H1 (cell line): ENCODE measurements at regions not wholly inside any gene's neighbourhood (a gene's known extent, or its start where the extent isn't known, plus 50 kb on each side); places are given as distances from the start of the nearest gene placed in this dataset.

Source experiments
- GTF2F1 ChIP-seq: IDR thresholded peaks from 2 replicates; pipeline ENCODE4 v1.6.1; 2012; ENCODE audit warnings: low read depth, low read length, improper control_type of control experiment, borderline replicate concordance
- HDAC6 ChIP-seq: IDR thresholded peaks from one replicate; pipeline ENCODE4 v1.7.1; 2012; ENCODE audit warnings: low read depth, mild to moderate bottlenecking, inconsistent platforms, low read length, moderate library complexity
- MAFK ChIP-seq: IDR thresholded peaks from 2 replicates; pipeline ENCODE4 v1.6.1; 2012; ENCODE audit warnings: low read depth, mild to moderate bottlenecking, improper control_type of control experiment, low read length
- POU5F1 ChIP-seq: IDR thresholded peaks from 2 replicates; pipeline ENCODE4 v1.6.1; 2011; ENCODE audit warnings: low read depth, mild to moderate bottlenecking, low read length, moderate library complexity
- RAD21 ChIP-seq, 2 experiments: IDR thresholded peaks in 1 of 2; conservative IDR thresholded peaks in 1 of 2; 2 replicates each; pipeline ENCODE4 v1.6.1; 2011; ENCODE audit warnings: low read depth in 2 of 2, low read length in 2 of 2, improper control_type of control experiment in 1 of 2, inconsistent platforms in 1 of 2, mild to moderate bottlenecking in 1 of 2, moderate library complexity in 1 of 2

- TF ChIP-seq MAFK = no peak
- no peak for TF ChIP-seq GTF2F1
- no peak for TF ChIP-seq RAD21 (IDR thresholded peaks at IDR 0.05 in 1 of 2, conservative IDR thresholded peaks at IDR 0.05 in 1 of 2; ENCODE audit: low read depth in 2 of 2, low read length in 2 of 2)
- TF ChIP-seq POU5F1 = no peak
- TF ChIP-seq HDAC6 = no peak
Measured at GRCh38 chr1:193656841-193657240, 470.4 kb upstream of the B3GALT2 start (continued).
